ENCODE measurements at regions not wholly inside any gene's neighbourhood (a gene's known extent, or its start where the extent isn't known, plus 50 kb on each side); places are given as distances from the start of the nearest gene placed in this dataset.

GRCh38 chr2:211228559-211228958 lies 672.2 kb downstream of the CPS1 start:
- Mint-ChIP-seq H3K4me3 (no peak overlapping the region), H3K27ac (no peak overlapping the region), H3K36me3 (no peaks in the 10 kb centered on the region), H3K9me3 (peaks cover 7% of the 10 kb centered on the region), H3K4me1 (no peaks in the 10 kb centered on the region), H3K27me3 (ENCODE audit: insufficient read depth, low read depth) (peaks cover 2% of the 10 kb centered on the region)
- DNase-seq (ENCODE audit: low spot score), result no peak
- H3F3A ChIP-seq (ENCODE audit: low read depth), result no peaks in the 10 kb centered on the region
- H3K27me3 ChIP-seq, result no peaks in the 10 kb centered on the region
- H3K4me2 ChIP-seq, result no peak overlapping the region
- no peaks in the 10 kb centered on the region for H4K20me1 ChIP-seq (ENCODE audit: low read depth)
- no peak overlapping the region for H3K4me3 ChIP-seq
- no peak overlapping the region for H2AFZ ChIP-seq (replicated peaks)
- H3K4me1 ChIP-seq, result no peaks in the 10 kb centered on the region
- H3K36me3 ChIP-seq, result no peaks in the 10 kb centered on the region
- H3K9me3 ChIP-seq (ENCODE audit: low read depth), result no peaks in the 10 kb centered on the region
- no peak overlapping the region for H3K27ac ChIP-seq
- no peak overlapping the region for H3K9ac ChIP-seq
- H3K79me2 ChIP-seq (ENCODE audit: low read depth), result no peaks in the 10 kb centered on the region
- no peak for TF ChIP-seq EZH2 (IDR thresholded peaks at IDR 0.05)
- no peak for TF ChIP-seq EZH2phosphoT487 (IDR thresholded peaks at IDR 0.05)
- TF ChIP-seq, protein P1, sequence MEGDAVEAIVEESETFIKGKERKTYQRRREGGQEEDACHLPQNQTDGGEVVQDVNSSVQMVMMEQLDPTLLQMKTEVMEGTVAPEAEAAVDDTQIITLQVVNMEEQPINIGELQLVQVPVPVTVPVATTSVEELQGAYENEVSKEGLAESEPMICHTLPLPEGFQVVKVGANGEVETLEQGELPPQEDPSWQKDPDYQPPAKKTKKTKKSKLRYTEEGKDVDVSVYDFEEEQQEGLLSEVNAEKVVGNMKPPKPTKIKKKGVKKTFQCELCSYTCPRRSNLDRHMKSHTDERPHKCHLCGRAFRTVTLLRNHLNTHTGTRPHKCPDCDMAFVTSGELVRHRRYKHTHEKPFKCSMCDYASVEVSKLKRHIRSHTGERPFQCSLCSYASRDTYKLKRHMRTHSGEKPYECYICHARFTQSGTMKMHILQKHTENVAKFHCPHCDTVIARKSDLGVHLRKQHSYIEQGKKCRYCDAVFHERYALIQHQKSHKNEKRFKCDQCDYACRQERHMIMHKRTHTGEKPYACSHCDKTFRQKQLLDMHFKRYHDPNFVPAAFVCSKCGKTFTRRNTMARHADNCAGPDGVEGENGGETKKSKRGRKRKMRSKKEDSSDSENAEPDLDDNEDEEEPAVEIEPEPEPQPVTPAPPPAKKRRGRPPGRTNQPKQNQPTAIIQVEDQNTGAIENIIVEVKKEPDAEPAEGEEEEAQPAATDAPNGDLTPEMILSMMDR (IDR thresholded peaks at IDR 0.05), result no peak

- Mint-ChIP-seq H3K27me3 (ENCODE audit: insufficient read depth, low read depth) (no peaks in the 10 kb centered on the region), H3K36me3 (peaks cover 5% of the 10 kb centered on the region), H3K4me3 (no peak overlapping the region), H3K4me1 (peaks cover 7% of the 10 kb centered on the region), H3K9me3 (peaks cover 21% of the 10 kb centered on the region), H3K27ac (peak overlapping the region; percentile 26)
- peak; percentile 60 for DNase-seq (ENCODE audit: low spot score)
- Histone ChIP-seq H4K20me1 (ENCODE audit: low read depth) (no peaks in the 10 kb centered on the region), H3K4me2 (peak overlapping the region; percentile 53), H3K79me2 (ENCODE audit: low read depth) (no peaks in the 10 kb centered on the region), H3K4me1 (peaks cover 18% of the 10 kb centered on the region), H3K9ac (no peak overlapping the region), H3K27ac (no peak overlapping the region), H3K27me3 (no peaks in the 10 kb centered on the region), H3K36me3 (no peaks in the 10 kb centered on the region), H3F3A (ENCODE audit: low read depth) (no peaks in the 10 kb centered on the region), H2AFZ (replicated peaks) (peak overlapping the region; percentile 84), H3K9me3 (ENCODE audit: low read depth) (no peaks in the 10 kb centered on the region), H3K4me3 (no peak overlapping the region)
- TF ChIP-seq EZH2phosphoT487 (IDR thresholded peaks at IDR 0.05) (no peak), EZH2 (IDR thresholded peaks at IDR 0.05) (no peak)
- TF ChIP-seq, protein P1 (IDR thresholded peaks at IDR 0.05), result no peak
Observed at GRCh38 chr2:211237586-211238275, 681.3 kb downstream of the CPS1 start.

DNA sequence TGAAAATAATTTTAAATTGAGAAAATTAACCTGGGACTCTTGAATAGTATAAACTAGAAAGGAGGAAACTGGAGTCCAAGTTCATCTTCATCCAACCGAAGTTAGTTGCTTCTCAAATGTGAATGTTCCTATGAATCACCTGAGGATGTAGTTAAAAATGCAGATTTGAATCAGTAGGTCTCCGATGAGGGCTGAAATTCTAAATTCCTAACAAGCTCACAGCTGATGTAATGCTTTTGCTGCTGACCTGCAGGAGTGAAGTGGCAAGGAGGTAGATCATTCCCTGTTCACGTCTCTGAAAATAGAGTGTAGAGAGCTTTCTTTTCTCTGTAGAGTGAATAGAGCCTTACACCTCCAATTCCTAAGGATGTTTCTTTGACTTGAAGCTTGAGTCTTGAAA lies 685.5 kb downstream of the CPS1 start:
- Histone ChIP-seq H3K9me3 (ENCODE audit: low read depth) (no peaks in the 10 kb centered on the region), H3K79me2 (ENCODE audit: low read depth) (no peaks in the 10 kb centered on the region), H4K20me1 (ENCODE audit: low read depth) (no peaks in the 10 kb centered on the region), H3K27ac (no peak overlapping the region), H3K9ac (no peak overlapping the region), H3K4me1 (peaks cover 17% of the 10 kb centered on the region), H3F3A (ENCODE audit: low read depth) (no peaks in the 10 kb centered on the region), H3K4me3 (no peak overlapping the region), H3K36me3 (no peaks in the 10 kb centered on the region), H2AFZ (replicated peaks) (no peak overlapping the region), H3K4me2 (no peak overlapping the region), H3K27me3 (no peaks in the 10 kb centered on the region)
- peaks cover 7% of the 10 kb centered on the region for H3K9me3 Mint-ChIP-seq
- no peak for DNase-seq (ENCODE audit: low spot score)
- no peak overlapping the region for H3K27ac Mint-ChIP-seq
- H3K27me3 Mint-ChIP-seq (ENCODE audit: insufficient read depth, low read depth), result no peaks in the 10 kb centered on the region
- H3K4me1 Mint-ChIP-seq, result peaks cover 7% of the 10 kb centered on the region
- no peaks in the 10 kb centered on the region for H3K36me3 Mint-ChIP-seq
- TF ChIP-seq EZH2phosphoT487 (IDR thresholded peaks at IDR 0.05) (no peak), EZH2 (IDR thresholded peaks at IDR 0.05) (no peak)
- TF ChIP-seq, protein P1 (IDR thresholded peaks at IDR 0.05), result no peak
- H3K4me3 Mint-ChIP-seq, result no peak overlapping the region
